ENCODE measurements at regions not wholly inside any gene's neighbourhood (a gene's known extent, or its start where the extent isn't known, plus 50 kb on each side); places are given as distances from the start of the nearest gene placed in this dataset.

GRCh38 chr10:131032329-131033165 lies 279.0 kb downstream of the TCERG1L start:
- Histone ChIP-seq H3K9me3 (ENCODE audit: low read depth) (no peaks in the 10 kb centered on the region), H3K27me3 (replicated peaks; ENCODE audit: insufficient read depth) (no peaks in the 10 kb centered on the region), H3K9me2 (ENCODE audit: insufficient read depth) (no peaks in the 10 kb centered on the region), H2AFZ (no peak overlapping the region), H3K9ac (no peak overlapping the region), H3K4me2 (ENCODE audit: unreplicated experiment) (no peak overlapping the region), H3K4me3 (no peak overlapping the region), H3K4me1 (ENCODE audit: insufficient read depth) (no peaks in the 10 kb centered on the region), H3K36me3 (ENCODE audit: low read depth) (no peaks in the 10 kb centered on the region), H3F3A (ENCODE audit: insufficient read depth) (no peaks in the 10 kb centered on the region), H4K20me1 (ENCODE audit: insufficient read depth) (no peaks in the 10 kb centered on the region), H3K27ac (no peak overlapping the region), H3K79me2 (ENCODE audit: insufficient read depth) (no peaks in the 10 kb centered on the region)
- WGBS, 2 experiments (ENCODE audit: low coverage in 1 of 2, low lambda C conversion rate in 2 of 2, missing lambda C conversion rate in 2 of 2): 52 to 56% methylated on average over 26 of the region's 26 CpGs
- TF ChIP-seq EZH2phosphoT487 (IDR thresholded peaks at IDR 0.05; ENCODE audit: insufficient read depth, low read depth): no peak
- TF ChIP-seq EZH2 (IDR thresholded peaks at IDR 0.05; ENCODE audit: insufficient read depth, poor library complexity, severe bottlenecking): no peak
- in situ Hi-C loops (cut with MboI): no loop called here
- no peak for DNase-seq

- H4K20me1 ChIP-seq (ENCODE audit: insufficient read depth): no peaks in the 10 kb centered on the region
- no peaks in the 10 kb centered on the region for H3K36me3 ChIP-seq (ENCODE audit: low read depth)
- no peak overlapping the region for H3K9ac ChIP-seq
- DNase-seq: no peak
- no peaks in the 10 kb centered on the region for H3K9me3 ChIP-seq (ENCODE audit: low read depth)
- H3K4me3 ChIP-seq: no peak overlapping the region
- no peak for TF ChIP-seq EZH2phosphoT487 (IDR thresholded peaks at IDR 0.05; ENCODE audit: insufficient read depth, low read depth)
- no peak for TF ChIP-seq EZH2 (IDR thresholded peaks at IDR 0.05; ENCODE audit: insufficient read depth, poor library complexity, severe bottlenecking)
- H3K4me1 ChIP-seq (ENCODE audit: insufficient read depth): no peaks in the 10 kb centered on the region
- no peak overlapping the region for H2AFZ ChIP-seq
- H3F3A ChIP-seq (ENCODE audit: insufficient read depth): no peaks in the 10 kb centered on the region
- H3K4me2 ChIP-seq (ENCODE audit: unreplicated experiment): no peak overlapping the region
- WGBS, 2 experiments (ENCODE audit: low coverage in 1 of 2, low lambda C conversion rate in 2 of 2, missing lambda C conversion rate in 2 of 2): 31 to 34% methylated on average over 10 of the region's 10 CpGs
- in situ Hi-C loops (cut with MboI): no loop called here
- no peaks in the 10 kb centered on the region for H3K9me2 ChIP-seq (ENCODE audit: insufficient read depth)
- H3K79me2 ChIP-seq (ENCODE audit: insufficient read depth): no peaks in the 10 kb centered on the region
- H3K27me3 ChIP-seq (replicated peaks; ENCODE audit: insufficient read depth): no peaks in the 10 kb centered on the region
- no peak overlapping the region for H3K27ac ChIP-seq
These were observed 278.1 kb downstream of the TCERG1L start for GRCh38 chr10:131033166-131034085.

- no peak overlapping the region for H2AFZ ChIP-seq
- H4K20me1 ChIP-seq (ENCODE audit: insufficient read depth): no peaks in the 10 kb centered on the region
- no peaks in the 10 kb centered on the region for H3K9me3 ChIP-seq (ENCODE audit: low read depth)
- DNase-seq: no peak
- no peaks in the 10 kb centered on the region for H3K36me3 ChIP-seq (ENCODE audit: low read depth)
- no peaks in the 10 kb centered on the region for H3F3A ChIP-seq (ENCODE audit: insufficient read depth)
- WGBS, 2 experiments (ENCODE audit: low coverage in 1 of 2, low lambda C conversion rate in 2 of 2, missing lambda C conversion rate in 2 of 2): 42 to 49% methylated on average over 8 of the region's 8 CpGs
- no peak overlapping the region for H3K27ac ChIP-seq
- in situ Hi-C loops (cut with MboI): no loop called here
- H3K27me3 ChIP-seq (replicated peaks; ENCODE audit: insufficient read depth): no peaks in the 10 kb centered on the region
- TF ChIP-seq EZH2phosphoT487 (IDR thresholded peaks at IDR 0.05; ENCODE audit: insufficient read depth, low read depth) (no peak), EZH2 (IDR thresholded peaks at IDR 0.05; ENCODE audit: insufficient read depth, poor library complexity, severe bottlenecking) (no peak)
- H3K4me2 ChIP-seq (ENCODE audit: unreplicated experiment): no peak overlapping the region
- no peaks in the 10 kb centered on the region for H3K79me2 ChIP-seq (ENCODE audit: insufficient read depth)
- no peak overlapping the region for H3K4me3 ChIP-seq
- H3K4me1 ChIP-seq (ENCODE audit: insufficient read depth): no peaks in the 10 kb centered on the region
- no peak overlapping the region for H3K9ac ChIP-seq
- no peaks in the 10 kb centered on the region for H3K9me2 ChIP-seq (ENCODE audit: insufficient read depth)
These were observed 277.1 kb downstream of the TCERG1L start for GRCh38 chr10:131034451-131034850.

GRCh38 chr10:131035779-131036178 lies 275.7 kb downstream of the TCERG1L start:
- Histone ChIP-seq H3K27me3 (replicated peaks; ENCODE audit: insufficient read depth) (no peaks in the 10 kb centered on the region), H3K4me3 (no peak overlapping the region), H2AFZ (no peak overlapping the region), H3K4me1 (ENCODE audit: insufficient read depth) (no peaks in the 10 kb centered on the region), H3K79me2 (ENCODE audit: insufficient read depth) (no peaks in the 10 kb centered on the region), H3K9me3 (ENCODE audit: low read depth) (no peaks in the 10 kb centered on the region), H3K9ac (no peak overlapping the region), H3K36me3 (ENCODE audit: low read depth) (no peaks in the 10 kb centered on the region), H3K9me2 (ENCODE audit: insufficient read depth) (no peaks in the 10 kb centered on the region), H4K20me1 (ENCODE audit: insufficient read depth) (no peaks in the 10 kb centered on the region), H3K27ac (no peak overlapping the region), H3F3A (ENCODE audit: insufficient read depth) (no peaks in the 10 kb centered on the region), H3K4me2 (ENCODE audit: unreplicated experiment) (no peak overlapping the region)
- DNase-seq: no peak
- in situ Hi-C loops (cut with MboI): no loop called here
- 8 to 9% methylated on average over 12 of the region's 12 CpGs for WGBS, 2 experiments (ENCODE audit: low coverage in 1 of 2, low lambda C conversion rate in 2 of 2, missing lambda C conversion rate in 2 of 2)
- TF ChIP-seq EZH2phosphoT487 (IDR thresholded peaks at IDR 0.05; ENCODE audit: insufficient read depth, low read depth) (no peak), EZH2 (IDR thresholded peaks at IDR 0.05; ENCODE audit: insufficient read depth, poor library complexity, severe bottlenecking) (no peak)

Measured in GM23248 (cell line).